Right cardiac atrium (tissue), 5 donors: ENCODE measurements at regions not wholly inside any gene's neighbourhood (a gene's known extent, or its start where the extent isn't known, plus 50 kb on each side); places are given as distances from the start of the nearest gene placed in this dataset.

Experiments used
- ATAC-seq, 2 donors: fragments of 200-7000 bp; cut with Tn5 transposase; one replicate each; pipeline versions ENCODE4 v1.8.0 to v1.9.1; 2020; ENCODE audit warnings: moderate library complexity in 2 of 2, mild to moderate bottlenecking in 1 of 2
- DNase-seq, 3 donors: peaks; one replicate each; pipeline ENCODE4 v3.0.0-alpha.2; 2020
- H3K27ac ChIP-seq: one replicate; pipeline ENCODE4 v1.5.1; 2013; ENCODE audit warnings: mild to moderate bottlenecking, low read length, control low read depth, moderate library complexity
- H3K27me3 ChIP-seq: one replicate; pipeline ENCODE4 v1.6.1; 2013; ENCODE audit not compliant: control insufficient read depth, insufficient read depth
- H3K4me1 ChIP-seq: one replicate; pipeline ENCODE4 v1.6.1; 2013; ENCODE audit warnings: low read length; ENCODE audit not compliant: control insufficient read depth, insufficient read depth
- H3K4me3 ChIP-seq: one replicate; pipeline ENCODE4 v1.5.1; 2013; ENCODE audit warnings: low read length, control low read depth
- H3K9me3 ChIP-seq: one replicate; pipeline ENCODE4 v1.6.1; 2013; ENCODE audit warnings: low read length; ENCODE audit not compliant: control insufficient read depth
- WGBS: extraction: QIAGEN DNeasy Blood & Tissue Kit; methylation state at CpG from one replicate; pipeline ENCODE4 v1.1.7; 2013; 5-methylcytosine and 5-hydroxymethylcytosine counted together
- intact Hi-C, 4 donors: fragments of 100-400 bp; cut with DNase I; formaldehyde crosslinking; loops; one replicate each; pipeline versions ENCODE4 v1.11.0 to v1.14.0; 2022 to 2023
- donor health status: healthy with polysubstance abuse.
- donor health status: DM: no; HTN: yes; CAD: no.
- donor health status: DM: no; HTN: no; CAD: no.
- donor health status: DM: no; HTN: yes; CAD: no; lungs with severe emphysema.
- donor health status: DM: yes; HTN: yes; CAD: no.

DNA sequence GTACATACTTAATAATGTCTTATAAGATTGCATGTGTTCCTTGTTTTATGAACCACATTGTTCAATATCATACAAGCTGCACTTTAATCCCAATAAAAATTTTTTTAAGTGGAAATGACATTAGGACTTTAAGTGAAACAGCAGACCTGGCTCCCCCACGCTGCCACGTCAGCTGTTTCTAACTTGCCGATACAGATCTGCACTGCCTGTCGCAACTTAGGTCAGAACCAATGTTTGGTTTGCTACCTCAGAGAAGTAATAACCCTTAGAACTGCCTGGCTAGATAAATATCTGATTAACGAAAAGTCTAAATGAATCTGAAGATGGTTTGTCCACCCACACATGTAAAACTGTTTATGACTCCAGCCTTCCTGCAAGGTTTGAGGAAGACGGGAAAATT lies 327.5 kb upstream of the DACH1 start:
- WGBS, result 62% methylated on average over 6 of the region's 6 CpGs
- intact Hi-C loops, result no loop called here

DNA sequence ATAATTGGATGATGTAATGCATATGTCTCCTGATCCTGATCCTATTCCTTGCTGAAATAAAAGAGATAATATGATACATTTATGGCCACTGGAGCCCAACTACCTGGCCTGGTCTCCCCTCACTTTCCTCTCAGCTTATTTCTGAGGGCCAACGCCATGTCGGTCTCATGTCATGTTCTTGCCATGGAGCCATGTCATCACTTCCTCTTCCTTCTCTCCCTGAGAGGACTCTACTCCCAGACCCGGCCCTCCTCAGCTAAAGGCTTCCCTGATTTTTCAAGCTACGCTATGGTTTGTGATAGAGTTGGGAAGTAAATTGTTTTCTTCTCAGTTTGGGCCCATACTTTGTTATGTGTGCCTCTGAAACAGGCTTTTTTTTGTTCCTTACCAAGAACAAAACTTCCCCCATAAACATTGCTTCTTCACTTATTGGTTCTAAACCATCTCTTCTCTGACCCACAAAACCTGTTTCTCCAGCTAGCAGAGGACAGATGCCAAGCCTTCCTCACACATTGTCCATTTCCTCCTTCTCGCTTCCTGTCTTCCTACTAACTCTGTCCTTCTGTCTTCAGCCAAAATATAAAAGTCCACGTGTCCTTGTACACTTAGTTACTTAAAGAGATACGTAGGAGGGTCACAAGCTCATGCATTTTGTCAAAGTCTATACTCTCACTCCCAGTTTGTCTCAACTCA lies 319.9 kb upstream of the DACH1 start:
- intact Hi-C loops, result no loop called here
- Histone ChIP-seq H3K4me1 (no peaks in the 10 kb centered on the region), H3K27ac (no peak overlapping the region), H3K27me3 (no peaks in the 10 kb centered on the region), H3K9me3 (no peaks in the 10 kb centered on the region), H3K4me3 (no peak overlapping the region)
- WGBS, result 40% methylated on average over 7 of the region's 7 CpGs
- DNase-seq (no peak), ATAC-seq (no peak)

More for the DNA sequence above, 327.5 kb upstream of the DACH1 start:
- DNase-seq (peak in 1 of 3 donors; percentile 34), ATAC-seq (no peak)
- no peaks in the 10 kb centered on the region for H3K27me3 ChIP-seq
- H3K4me1 ChIP-seq, result no peaks in the 10 kb centered on the region
- no peaks in the 10 kb centered on the region for H3K9me3 ChIP-seq
- H3K4me3 ChIP-seq, result no peak overlapping the region
- no peak overlapping the region for H3K27ac ChIP-seq

DNA sequence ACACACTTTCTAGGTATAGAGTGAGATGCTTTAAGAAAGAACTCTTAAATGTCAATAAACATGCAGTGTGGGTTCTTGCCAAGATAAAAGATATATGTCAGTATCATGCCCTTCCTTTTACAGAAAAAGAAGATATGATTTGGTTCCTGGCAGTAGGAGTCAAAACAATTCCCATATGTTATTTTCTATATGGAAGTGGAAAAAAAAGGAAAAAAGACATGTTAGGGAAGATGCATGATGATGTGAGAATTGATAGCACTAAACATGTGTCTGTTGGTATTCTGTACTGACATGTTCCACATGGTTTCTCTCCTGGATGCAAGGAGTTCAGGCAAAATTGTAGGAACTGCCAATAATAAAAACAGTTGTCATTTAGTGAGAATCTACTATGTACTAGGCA lies 318.8 kb upstream of the DACH1 start:
- DNase-seq (no peak), ATAC-seq (no peak)
- no peaks in the 10 kb centered on the region for H3K4me1 ChIP-seq
- H3K4me3 ChIP-seq, result no peak overlapping the region
- intact Hi-C loops, result no loop called here
- no peak overlapping the region for H3K27ac ChIP-seq
- H3K9me3 ChIP-seq, result no peaks in the 10 kb centered on the region
- no peaks in the 10 kb centered on the region for H3K27me3 ChIP-seq

DNA sequence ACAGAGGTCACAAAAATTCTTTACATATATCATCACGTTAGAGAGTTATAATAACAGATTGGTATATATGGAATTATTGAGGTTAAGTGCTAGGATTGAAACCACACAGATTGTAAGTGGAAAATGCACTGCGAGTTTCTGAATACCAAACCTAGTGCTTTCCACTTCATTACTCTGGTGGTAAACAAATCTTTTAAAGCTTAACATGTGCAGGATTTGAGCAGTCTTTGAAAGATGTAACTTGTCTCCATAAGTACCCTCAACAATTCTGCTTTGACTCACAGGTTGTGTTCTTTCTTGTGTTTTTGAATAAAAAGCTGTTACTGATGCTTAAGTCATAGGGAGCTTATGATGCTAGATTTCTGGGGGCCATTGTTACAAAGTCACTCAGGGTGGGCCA lies 314.7 kb upstream of the DACH1 start:
- no peak for DNase-seq
- Histone ChIP-seq H3K27ac (no peak overlapping the region), H3K4me3 (no peak overlapping the region), H3K4me1 (no peaks in the 10 kb centered on the region), H3K9me3 (no peaks in the 10 kb centered on the region), H3K27me3 (no peaks in the 10 kb centered on the region)
- ATAC-seq, result no peak
- 84% methylated on average over 2 of the region's 2 CpGs for WGBS
- intact Hi-C loops, result no loop called here

DNA sequence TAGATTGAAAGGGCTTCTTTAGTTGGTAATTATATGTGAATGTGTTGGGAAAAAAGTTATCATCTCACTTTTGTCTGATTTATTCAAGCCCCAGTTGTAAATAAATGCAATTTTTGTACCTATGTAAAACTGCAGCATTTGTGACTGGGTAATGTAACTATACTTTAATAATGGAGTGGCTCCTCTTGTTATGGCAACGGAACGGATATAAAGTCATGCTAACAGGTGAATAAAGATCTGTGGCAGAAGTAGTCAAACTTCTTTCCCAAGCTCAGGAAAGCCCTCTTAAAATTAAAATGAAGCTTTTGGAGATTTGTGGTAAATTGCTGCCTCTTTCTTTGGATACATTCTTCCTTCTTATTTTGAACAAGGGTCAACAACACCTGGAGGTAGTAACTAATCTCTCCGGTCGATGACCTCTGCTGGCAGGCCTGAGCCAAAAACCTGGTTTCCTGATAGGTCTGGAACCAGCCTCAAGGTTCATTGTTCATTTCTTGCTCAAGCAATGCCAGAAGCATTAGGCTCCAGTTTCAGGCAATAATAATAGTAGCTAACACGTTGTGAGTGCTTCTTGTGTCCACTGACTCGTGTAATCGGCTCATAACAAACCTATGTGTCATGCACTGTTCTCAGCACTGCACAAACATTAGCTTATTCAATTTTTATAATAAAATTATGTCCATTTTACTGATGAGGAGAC lies 313.4 kb upstream of the DACH1 start:
- 86% methylated on average over 7 of the region's 7 CpGs for WGBS
- no peak for ATAC-seq
- H3K27me3 ChIP-seq, result no peaks in the 10 kb centered on the region
- no peak for DNase-seq
- H3K4me1 ChIP-seq, result no peaks in the 10 kb centered on the region
- no peak overlapping the region for H3K4me3 ChIP-seq
- H3K27ac ChIP-seq, result no peak overlapping the region
- intact Hi-C loops, result no loop called here
- H3K9me3 ChIP-seq, result no peaks in the 10 kb centered on the region

DNA sequence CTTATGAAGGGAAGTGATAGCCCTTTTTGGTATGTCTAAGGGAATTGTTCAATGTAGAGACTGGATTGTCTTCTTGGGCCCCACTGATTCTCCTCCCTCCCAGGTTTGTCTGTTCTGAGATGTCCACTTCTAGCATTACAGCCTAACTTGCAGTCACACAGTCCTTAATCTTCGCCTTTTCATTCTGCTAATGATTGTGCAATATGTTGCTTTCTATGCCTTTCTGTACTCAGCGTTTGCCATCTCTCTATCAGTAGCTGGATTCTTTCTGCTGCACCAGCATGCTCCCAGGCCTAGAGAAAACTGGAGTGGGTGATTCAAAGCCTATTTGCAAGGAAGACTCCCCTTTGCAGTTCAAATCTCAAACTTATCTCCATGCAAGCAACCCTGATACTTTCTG lies 307.5 kb upstream of the DACH1 start:
- intact Hi-C loops, result no loop called here
- 66% methylated on average over 2 of the region's 2 CpGs for WGBS
- ATAC-seq, result no peak
- Histone ChIP-seq H3K4me3 (no peak overlapping the region), H3K27me3 (no peaks in the 10 kb centered on the region), H3K4me1 (no peaks in the 10 kb centered on the region), H3K9me3 (no peaks in the 10 kb centered on the region), H3K27ac (no peak overlapping the region)
- DNase-seq, result no peak

DNA sequence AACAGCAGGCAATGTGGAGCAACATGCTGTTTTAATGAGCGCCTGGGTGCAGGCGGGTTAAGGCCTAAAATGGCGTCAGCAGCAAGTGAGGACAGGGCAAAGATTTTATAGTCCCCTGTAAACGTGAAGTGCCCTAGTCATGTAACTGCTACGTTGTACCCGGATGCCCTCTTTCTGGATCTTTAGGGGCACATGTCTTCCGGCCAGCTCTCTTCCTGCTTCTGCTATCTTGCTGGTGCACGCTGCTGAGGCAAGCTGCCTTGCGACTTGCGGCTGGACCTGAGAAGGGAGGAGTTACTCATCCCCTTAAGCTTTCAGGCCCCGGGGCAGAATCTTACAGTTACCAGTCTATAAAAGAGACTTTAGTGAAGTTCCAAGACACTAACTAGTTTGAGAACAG lies 303.6 kb upstream of the DACH1 start:
- no peaks in the 10 kb centered on the region for H3K9me3 ChIP-seq
- no peaks in the 10 kb centered on the region for H3K27me3 ChIP-seq
- no peak overlapping the region for H3K27ac ChIP-seq
- no peaks in the 10 kb centered on the region for H3K4me1 ChIP-seq
- intact Hi-C loops, result no loop called here
- 90% methylated on average over 11 of the region's 11 CpGs for WGBS
- no peak for ATAC-seq
- DNase-seq, result no peak
- H3K4me3 ChIP-seq, result no peak overlapping the region

DNA sequence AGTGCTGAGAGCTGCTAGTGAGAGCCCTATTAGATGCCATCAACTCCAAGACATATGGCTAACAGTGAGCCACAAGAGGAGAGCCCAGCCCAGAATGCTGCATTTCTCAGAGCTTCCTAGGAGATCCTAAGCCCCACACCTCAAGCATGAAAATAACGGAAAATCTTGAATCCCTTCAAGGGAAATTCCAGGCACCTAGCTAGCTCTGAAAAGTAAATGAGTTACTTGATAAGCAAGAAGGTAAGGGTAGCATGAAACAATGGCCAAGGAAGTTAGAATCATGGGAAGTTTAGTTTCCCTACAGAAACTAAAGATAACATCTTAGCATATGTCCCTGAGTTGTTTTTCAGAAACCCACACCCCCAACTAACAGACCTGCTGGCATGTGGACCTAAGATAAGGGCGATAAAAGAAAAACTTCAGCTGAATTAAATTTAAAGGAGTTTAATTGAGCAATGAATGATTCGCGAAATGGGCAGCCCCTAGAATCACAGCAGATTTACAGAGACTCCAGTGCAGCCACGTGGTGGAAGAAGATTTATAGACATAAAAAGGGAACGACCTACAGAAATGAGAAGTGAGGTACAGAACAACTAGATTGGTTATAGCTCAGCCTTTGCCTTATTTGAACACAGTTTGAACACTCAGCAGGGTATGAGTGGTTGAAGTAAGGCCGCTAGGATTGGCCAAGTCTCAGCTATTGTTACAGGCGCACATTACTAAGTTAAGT lies 301.3 kb upstream of the DACH1 start:
- Histone ChIP-seq H3K27me3 (no peaks in the 10 kb centered on the region), H3K27ac (no peak overlapping the region), H3K4me3 (no peak overlapping the region), H3K4me1 (no peaks in the 10 kb centered on the region), H3K9me3 (no peaks in the 10 kb centered on the region)
- DNase-seq (no peak), ATAC-seq (no peak)
- intact Hi-C loops, result no loop called here
- 83% methylated on average over 8 of the region's 8 CpGs for WGBS

DNA sequence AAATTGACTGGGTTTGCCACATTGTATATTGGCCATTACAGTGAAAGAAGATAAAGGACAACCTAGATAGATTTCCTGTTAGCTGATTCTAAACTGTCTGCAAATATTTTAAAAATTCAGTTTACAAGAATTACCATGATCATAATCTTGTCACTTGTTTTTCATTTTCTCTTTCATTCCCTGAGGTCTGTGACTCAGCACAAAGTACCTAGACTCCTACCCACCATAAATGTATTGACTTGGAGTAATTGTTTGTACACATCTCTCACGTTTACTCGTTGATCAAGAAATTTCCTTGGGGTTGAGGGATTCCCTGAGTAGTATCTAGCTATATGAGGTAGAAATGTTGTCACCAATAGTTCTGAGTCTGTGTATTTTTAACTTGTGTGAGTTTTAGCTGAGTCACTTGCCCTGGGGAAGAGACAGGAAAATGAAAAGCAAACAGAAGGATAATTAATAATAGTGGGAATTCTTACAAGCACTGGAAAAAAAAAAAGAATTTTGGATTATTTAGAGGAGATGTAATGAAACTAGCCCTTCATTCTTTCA lies 299.2 kb upstream of the DACH1 start:
- no peaks in the 10 kb centered on the region for H3K9me3 ChIP-seq
- intact Hi-C loops, result no loop called here
- H3K27ac ChIP-seq, result no peak overlapping the region
- H3K27me3 ChIP-seq, result no peaks in the 10 kb centered on the region
- DNase-seq (no peak), ATAC-seq (no peak)
- H3K4me1 ChIP-seq, result no peaks in the 10 kb centered on the region
- WGBS, result 69% methylated on average over 2 of the region's 2 CpGs
- no peak overlapping the region for H3K4me3 ChIP-seq

DNA sequence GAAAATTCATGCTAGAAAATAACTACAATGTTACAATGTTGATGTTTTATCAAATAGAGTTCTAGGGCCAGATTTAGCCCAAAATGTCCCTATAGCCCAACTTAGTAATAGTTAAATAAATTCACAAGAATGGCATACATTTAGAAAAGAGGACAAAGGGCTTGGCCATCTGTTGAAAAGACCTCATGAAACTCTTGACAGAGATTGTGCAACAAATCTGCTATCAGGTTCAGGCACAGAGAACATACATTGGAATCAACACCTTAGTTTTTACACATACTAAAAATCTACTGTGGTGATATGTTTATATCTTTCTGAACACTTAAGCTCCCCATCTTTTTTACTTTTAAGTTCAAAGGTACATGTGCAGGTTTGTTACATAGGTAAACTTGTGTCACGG lies 298.3 kb upstream of the DACH1 start:
- DNase-seq (no peak), ATAC-seq (no peak)
- Histone ChIP-seq H3K4me1 (no peaks in the 10 kb centered on the region), H3K27ac (no peak overlapping the region), H3K9me3 (no peaks in the 10 kb centered on the region), H3K27me3 (no peaks in the 10 kb centered on the region), H3K4me3 (no peak overlapping the region)
- 95% methylated on average over 1 of the region's 1 CpG for WGBS
- intact Hi-C loops, result no loop called here

DNA sequence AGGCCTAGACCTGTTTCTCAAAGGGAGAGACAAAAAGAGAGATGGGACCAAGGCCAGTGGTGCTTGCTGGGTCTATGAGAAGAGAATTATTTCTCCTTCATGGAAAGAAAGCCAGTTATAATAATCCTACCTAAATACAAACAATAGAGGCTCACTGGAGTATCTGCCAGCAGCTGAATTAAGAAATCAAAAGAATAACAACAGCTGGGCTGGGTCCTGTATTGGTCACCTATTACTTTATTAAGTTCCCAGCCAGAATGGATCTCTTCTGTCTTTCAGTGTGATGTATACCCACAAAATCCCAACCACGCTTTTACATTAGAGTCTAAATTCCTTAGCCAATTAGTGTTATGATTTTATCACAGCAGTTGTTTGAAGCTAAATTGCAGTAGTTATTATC lies 297.8 kb upstream of the DACH1 start:
- H3K4me1 ChIP-seq, result no peaks in the 10 kb centered on the region
- DNase-seq (no peak), ATAC-seq (no peak)
- no peak overlapping the region for H3K27ac ChIP-seq
- H3K9me3 ChIP-seq, result no peaks in the 10 kb centered on the region
- H3K4me3 ChIP-seq, result no peak overlapping the region
- H3K27me3 ChIP-seq, result no peaks in the 10 kb centered on the region
- 86% methylated on average over 1 of the region's 1 CpG for WGBS
- intact Hi-C loops, result no loop called here
